CD4-positive, alpha-beta memory T cell (primary cell): ENCODE measurements at regions not wholly inside any gene's neighbourhood (a gene's known extent, or its start where the extent isn't known, plus 50 kb on each side); places are given as distances from the start of the nearest gene placed in this dataset.

Source experiments
- CTCF ChIA-PET: fragments of 350-600 bp; sonication (Branson Sonifier 250); formaldehyde crosslinking; loops from one replicate; lab custom pipeline; 2021; ENCODE audit warnings: inconsistent platforms; ENCODE audit not compliant: partially characterized antibody; lab: Charles Lee
- POLR2A ChIA-PET: fragments of 350-600 bp; sonication (Branson Sonifier 250); formaldehyde crosslinking; loops from one replicate; lab custom pipeline; 2021; ENCODE audit not compliant: partially characterized antibody; lab: Charles Lee
- DNase-seq, 5 donors: peaks; one replicate each; pipeline versions ENCODE4 v3.0.0 to v3.0.0-alpha.2; 2020 to 2022; ENCODE audit warnings: mixed read lengths in 1 of 5
- H3K27ac ChIP-seq: one replicate; pipeline ENCODE4 v1.7.0; 2013; ENCODE audit warnings: low read depth, low read length
- H3K27me3 ChIP-seq: 2 replicates; pipeline ENCODE4 v1.7.0; 2013; ENCODE audit warnings: mild to moderate bottlenecking, low read length, moderate library complexity; ENCODE audit not compliant: insufficient read depth
- H3K36me3 ChIP-seq: 2 replicates; pipeline ENCODE4 v1.7.0; 2013; ENCODE audit warnings: mild to moderate bottlenecking, low read length, moderate library complexity; ENCODE audit not compliant: insufficient read depth
- H3K4me1 ChIP-seq: 2 replicates; pipeline ENCODE4 v1.7.0; 2013; ENCODE audit warnings: mild to moderate bottlenecking, low read length, moderate library complexity; ENCODE audit not compliant: insufficient read depth
- H3K4me3 ChIP-seq, 2 donors: one replicate each; pipeline ENCODE4 v1.7.0; 2013; ENCODE audit warnings: low read length in 2 of 2, mild to moderate bottlenecking in 1 of 2
- H3K9me3 ChIP-seq, 2 donors: one replicate each; pipeline ENCODE4 v1.7.0; 2013; ENCODE audit warnings: low read length in 2 of 2, control low read depth in 1 of 2; ENCODE audit not compliant: control insufficient read depth in 1 of 2
- H3K27ac Mint-ChIP-seq, 7 donors: one replicate each; pipeline ENCODE4 v1.8.0; 2020 to 2021; ENCODE audit warnings: mixed read lengths in 7 of 7, mild to moderate bottlenecking in 6 of 7, inconsistent platforms in 3 of 7, moderate library complexity in 3 of 7
- H3K27me3 Mint-ChIP-seq, 2 donors: one replicate each; pipeline ENCODE4 v1.8.0; 2020 to 2021; ENCODE audit warnings: mixed read lengths in 2 of 2
- H3K36me3 Mint-ChIP-seq, 2 donors: one replicate each; pipeline ENCODE4 v1.8.0; 2020 to 2021; ENCODE audit warnings: mixed read lengths in 2 of 2, inconsistent platforms in 1 of 2, mild to moderate bottlenecking in 1 of 2
- H3K4me1 Mint-ChIP-seq, 4 donors: one replicate each; pipeline ENCODE4 v1.8.0; 2020 to 2021; ENCODE audit warnings: mixed read lengths in 4 of 4, mild to moderate bottlenecking in 1 of 4
- H3K4me3 Mint-ChIP-seq, 8 donors: one replicate each; pipeline ENCODE4 v1.8.0; 2020 to 2021; ENCODE audit warnings: mixed read lengths in 8 of 8, mild to moderate bottlenecking in 7 of 8, moderate library complexity in 6 of 8, inconsistent platforms in 3 of 8
- H3K9me3 Mint-ChIP-seq, 8 donors: one replicate each; pipeline ENCODE4 v1.8.0; 2020 to 2021; ENCODE audit warnings: mixed read lengths in 8 of 8, mild to moderate bottlenecking in 5 of 8, inconsistent platforms in 3 of 8, moderate library complexity in 1 of 8
- intact Hi-C: fragments of 100-400 bp; cut with micrococcal nuclease; formaldehyde crosslinking; loops from one replicate; pipeline ENCODE4 v1.15.1; 2023

GRCh38 chr14:73794146-73794545 is 57.5 kb upstream of the PTGR2 start:
- H3K36me3 ChIP-seq = no peaks in the 10 kb centered on the region
- CTCF ChIA-PET = no interaction called here
- H3K4me3 ChIP-seq = no peak overlapping the region
- H3K27me3 Mint-ChIP-seq = no peaks in the 10 kb centered on the region
- peaks cover 14% of the 10 kb centered on the region for H3K4me1 ChIP-seq
- H3K36me3 Mint-ChIP-seq = no peaks in the 10 kb centered on the region
- no peaks in the 10 kb centered on the region for H3K27me3 ChIP-seq
- POLR2A ChIA-PET = interaction anchor here (1.0 to 1.4 kb wide), 2 partner anchors 8 to 10 kb away, joined by 3 to 4 read pairs; no protein-coding TSS in a partner anchor
- no peak overlapping the region for H3K4me3 Mint-ChIP-seq
- H3K27ac Mint-ChIP-seq = no peak overlapping the region
- DNase-seq = no peak
- no peaks in the 10 kb centered on the region for H3K9me3 ChIP-seq
- H3K4me1 Mint-ChIP-seq = peaks cover 3 to 13% (median 7%) of the 10 kb centered on the region in 4 donors
- no peak overlapping the region for H3K27ac ChIP-seq
- peaks cover 0 to 2% (median 0%) of the 10 kb centered on the region in 8 donors for H3K9me3 Mint-ChIP-seq
- intact Hi-C loops = no loop called here

DNA sequence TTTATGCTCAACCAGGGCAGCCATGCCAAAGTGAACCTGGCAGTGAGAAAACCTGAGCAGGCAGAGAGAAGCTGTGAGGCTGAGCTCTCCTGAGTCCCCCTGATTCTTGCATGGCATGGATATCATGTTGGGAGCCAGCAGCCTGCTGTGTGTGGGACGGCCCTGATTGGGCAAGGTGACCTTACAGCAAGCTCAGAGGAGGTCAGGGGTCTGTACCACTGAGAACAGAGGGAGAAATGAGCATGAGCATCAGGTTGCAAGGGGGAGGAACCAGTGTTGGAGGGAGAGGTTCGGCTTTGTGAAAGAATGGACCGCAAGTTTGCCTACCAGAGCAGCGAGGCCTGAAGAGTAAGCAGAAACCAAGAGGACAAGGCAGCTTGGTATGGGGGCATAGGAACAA is 59.1 kb upstream of the PTGR2 start:
- Mint-ChIP-seq H3K27me3 (no peaks in the 10 kb centered on the region), H3K4me3 (no peak overlapping the region), H3K4me1 (peaks cover 19 to 29% (median 22%) of the 10 kb centered on the region in 4 donors), H3K9me3 (peaks cover 0 to 2% (median 0%) of the 10 kb centered on the region in 8 donors), H3K27ac (peak overlapping the region in 2 of 7 donors; percentile 42 to 79), H3K36me3 (peaks cover 0 to 5% of the 10 kb centered on the region in 2 donors)
- no peak overlapping the region for H3K27ac ChIP-seq
- H3K36me3 ChIP-seq = no peaks in the 10 kb centered on the region
- intact Hi-C loops = no loop called here
- H3K4me3 ChIP-seq = no peak overlapping the region
- no peaks in the 10 kb centered on the region for H3K27me3 ChIP-seq
- H3K4me1 ChIP-seq = peaks cover 26% of the 10 kb centered on the region
- no peaks in the 10 kb centered on the region for H3K9me3 ChIP-seq
- POLR2A ChIA-PET = interaction anchor here (1.1 to 1.4 kb wide), 3 partner anchors 8 to 80 kb away, joined by 3 to 4 read pairs (median 4); a partner anchor contains a TSS
- no peak for DNase-seq
- CTCF ChIA-PET = interaction anchor here (0.9 to 2.6 kb wide), 5 partner anchors 35 to 64 kb away, joined by 3 to 13 read pairs (median 3); no protein-coding TSS in a partner anchor

DNA sequence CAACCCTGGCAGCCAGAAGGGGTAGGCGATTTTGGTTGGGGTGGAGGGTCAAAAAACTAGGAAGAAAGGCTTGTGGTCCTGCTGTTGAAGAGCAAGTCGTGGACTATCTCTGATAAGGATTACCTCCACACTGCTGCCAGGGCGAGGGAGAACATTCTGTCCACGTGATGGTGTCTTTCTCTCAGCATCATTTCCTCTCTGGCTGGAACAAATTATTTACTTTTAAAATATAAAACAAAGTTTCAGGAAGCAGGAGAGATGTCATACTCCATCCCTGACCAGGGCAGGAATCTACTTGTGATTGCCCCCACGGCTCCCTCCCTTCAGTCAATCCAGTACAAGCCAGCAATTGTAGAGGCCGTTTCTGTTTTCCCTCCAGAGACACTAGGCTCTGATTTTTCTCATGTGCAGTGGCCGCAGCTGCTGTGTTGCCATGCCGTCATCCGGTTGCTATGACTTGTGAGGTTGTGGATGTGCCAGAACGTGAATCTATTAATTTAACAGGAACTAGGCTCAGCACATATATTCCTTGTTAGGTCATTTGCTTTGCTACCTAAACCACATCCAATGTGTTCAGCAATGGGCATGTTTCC is 61.5 kb upstream of the PTGR2 start:
- H3K27me3 Mint-ChIP-seq = no peaks in the 10 kb centered on the region
- H3K36me3 ChIP-seq = no peaks in the 10 kb centered on the region
- ChIA-PET CTCF (interaction anchor here (0.6 to 6.7 kb wide), 4 partner anchors 8 to 62 kb away, joined by 3 to 75 read pairs (median 22); a partner anchor contains a TSS), POLR2A (interaction anchor here (7.2 to 8.5 kb wide), 3 partner anchors 16 to 47 kb away, joined by 136 to 465 read pairs (median 148); a partner anchor contains a TSS)
- H3K36me3 Mint-ChIP-seq = peaks cover 0 to 15% of the 10 kb centered on the region in 2 donors
- peak overlapping the region; percentile 15 to 99 (median 73) for H3K27ac Mint-ChIP-seq
- peak overlapping the region in 2 of 8 donors; percentile 20 to 39 for H3K4me3 Mint-ChIP-seq
- H3K4me1 ChIP-seq = peaks cover 33% of the 10 kb centered on the region
- no peak overlapping the region for H3K4me3 ChIP-seq
- DNase-seq = no peak
- H3K27me3 ChIP-seq = no peaks in the 10 kb centered on the region
- intact Hi-C loops = loop anchor here (5.0 kb wide), 1 partner anchor 78 kb away; the partner anchor contains the start of gene PNMA1
- H3K27ac ChIP-seq = no peak overlapping the region
- H3K4me1 Mint-ChIP-seq = peaks cover 27 to 40% (median 33%) of the 10 kb centered on the region in 4 donors
- peaks cover 0 to 2% (median 0%) of the 10 kb centered on the region in 8 donors for H3K9me3 Mint-ChIP-seq
- H3K9me3 ChIP-seq = no peaks in the 10 kb centered on the region

DNA sequence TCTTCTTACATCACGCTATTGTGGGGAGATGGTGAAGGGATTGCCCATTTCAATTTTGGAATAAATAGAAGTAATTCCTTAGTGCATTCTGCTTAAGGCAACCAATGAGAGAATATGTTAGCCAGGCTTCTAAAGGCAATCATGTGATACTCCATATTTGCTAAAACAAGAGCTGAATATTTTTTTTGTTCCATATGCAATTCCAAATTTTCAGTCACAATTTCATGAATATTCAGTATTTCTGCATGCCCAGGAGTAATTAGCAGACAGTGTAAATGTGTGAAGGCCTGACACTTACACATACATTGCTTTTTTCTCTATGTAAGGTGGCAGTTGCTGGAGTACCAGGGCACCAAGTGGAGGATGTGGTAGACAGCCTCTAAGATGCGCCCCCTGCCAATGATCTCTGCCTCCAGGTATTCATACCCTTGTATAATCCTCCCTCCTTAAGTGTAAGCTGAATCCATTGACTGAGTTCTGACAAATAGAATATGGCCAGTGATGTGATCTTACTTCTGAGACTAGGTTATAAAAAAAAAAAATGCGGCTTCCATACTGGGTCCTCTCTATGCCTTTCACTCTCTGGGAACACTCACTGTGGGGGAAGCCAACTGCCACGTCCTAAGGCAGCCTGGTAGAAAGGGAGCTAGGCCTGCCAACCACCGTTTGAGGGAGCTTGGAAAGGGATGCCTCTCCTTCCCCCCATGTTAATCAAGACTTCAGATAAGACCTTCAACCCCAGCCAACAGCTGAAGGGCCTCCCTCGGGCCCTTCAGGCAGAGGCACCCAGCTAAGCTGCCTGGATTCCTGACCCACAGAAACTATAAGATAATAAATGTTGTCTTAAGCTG is 62.7 kb upstream of the PTGR2 start:
- peak in 1 of 5 donors; percentile 24 for DNase-seq
- H3K27ac ChIP-seq = peak overlapping the region; percentile 19

GRCh38 chr14:73788317-73788598 is 63.4 kb upstream of the PTGR2 start:
- Mint-ChIP-seq H3K4me1 (peaks cover 45 to 58% (median 51%) of the 10 kb centered on the region in 4 donors), H3K9me3 (peaks cover 0 to 2% (median 0%) of the 10 kb centered on the region in 8 donors), H3K27me3 (no peaks in the 10 kb centered on the region), H3K4me3 (peak overlapping the region; percentile 94 to 99 (median 98)), H3K27ac (peak overlapping the region; percentile 98 to 100 (median 99)), H3K36me3 (peaks cover 0 to 15% of the 10 kb centered on the region in 2 donors)
- Histone ChIP-seq H3K9me3 (no peaks in the 10 kb centered on the region), H3K4me1 (peaks cover 52% of the 10 kb centered on the region), H3K4me3 (peak overlapping the region in 1 of 2 donors; percentile 90), H3K27ac (peak overlapping the region; percentile 84), H3K36me3 (no peaks in the 10 kb centered on the region), H3K27me3 (no peaks in the 10 kb centered on the region)
- intact Hi-C loops = loop anchor here (5.0 kb wide), 1 partner anchor 76 kb away; the partner anchor contains the start of gene PNMA1
- no peak for DNase-seq
- ChIA-PET CTCF (interaction anchor here (0.6 to 6.7 kb wide), 10 partner anchors 13 to 178 kb away, joined by 3 to 75 read pairs (median 8); a partner anchor contains a TSS), POLR2A (interaction anchor here (0.6 to 8.5 kb wide), 13 partner anchors 9 to 153 kb away, joined by 3 to 465 read pairs (median 20); partner anchors contain the start of genes PNMA1 and PTGR2)

More for the DNA sequence above, 62.7 kb upstream of the PTGR2 start:
- POLR2A ChIA-PET = interaction anchor here (0.6 to 8.5 kb wide), 9 partner anchors 15 to 1088 kb away, joined by 3 to 465 read pairs (median 43); partner anchors contain the start of genes PNMA1 and PTGR2
- CTCF ChIA-PET = interaction anchor here (1.1 to 6.7 kb wide), 9 partner anchors 13 to 77 kb away, joined by 3 to 75 read pairs (median 8); a partner anchor contains a TSS
- intact Hi-C loops = loop anchor here (5.0 kb wide), 1 partner anchor 77 kb away; the partner anchor contains the start of gene PNMA1
- Histone ChIP-seq H3K36me3 (no peaks in the 10 kb centered on the region), H3K9me3 (no peaks in the 10 kb centered on the region), H3K27me3 (no peaks in the 10 kb centered on the region), H3K4me3 (peak overlapping the region in 1 of 2 donors; percentile 90), H3K4me1 (peaks cover 45% of the 10 kb centered on the region)
- Mint-ChIP-seq H3K27ac (peak overlapping the region; percentile 98 to 100 (median 99)), H3K4me3 (peak overlapping the region; percentile 42 to 99 (median 98)), H3K36me3 (peaks cover 0 to 15% of the 10 kb centered on the region in 2 donors), H3K9me3 (peaks cover 0 to 2% (median 0%) of the 10 kb centered on the region in 8 donors), H3K4me1 (peaks cover 38 to 51% (median 45%) of the 10 kb centered on the region in 4 donors), H3K27me3 (no peaks in the 10 kb centered on the region)

- peak in 2 of 5 donors; percentile 19 to 21 for DNase-seq
- H3K36me3 Mint-ChIP-seq = peaks cover 0 to 16% of the 10 kb centered on the region in 2 donors
- peaks cover 0 to 2% (median 0%) of the 10 kb centered on the region in 8 donors for H3K9me3 Mint-ChIP-seq
- peak overlapping the region; percentile 18 to 90 for H3K4me3 ChIP-seq
- CTCF ChIA-PET = interaction anchor here (0.6 to 6.7 kb wide), 10 partner anchors 12 to 177 kb away, joined by 3 to 75 read pairs (median 8); a partner anchor contains a TSS
- POLR2A ChIA-PET = interaction anchor here (0.6 to 8.5 kb wide), 16 partner anchors 10 to 153 kb away, joined by 3 to 465 read pairs (median 11); partner anchors contain the start of genes PNMA1, PTGR2 and ZNF410
- H3K36me3 ChIP-seq = no peaks in the 10 kb centered on the region
- H3K27me3 Mint-ChIP-seq = no peaks in the 10 kb centered on the region
- H3K4me1 ChIP-seq = peaks cover 57% of the 10 kb centered on the region
- H3K27ac Mint-ChIP-seq = peak overlapping the region; percentile 98 to 100 (median 99)
- peaks cover 50 to 63% (median 56%) of the 10 kb centered on the region in 4 donors for H3K4me1 Mint-ChIP-seq
- H3K4me3 Mint-ChIP-seq = peak overlapping the region; percentile 94 to 99 (median 98)
- peak overlapping the region; percentile 84 for H3K27ac ChIP-seq
- H3K9me3 ChIP-seq = no peaks in the 10 kb centered on the region
- intact Hi-C loops = loop anchor here (2.0 to 5.0 kb wide), 2 partner anchors 37 to 75 kb away; partner anchors contain the start of gene PNMA1
- no peaks in the 10 kb centered on the region for H3K27me3 ChIP-seq
Measured at GRCh38 chr14:73787486-73788316, 63.9 kb upstream of the PTGR2 start.
